Uterus (tissue), 2 donors: ENCODE measurements at regions not wholly inside any gene's neighbourhood (a gene's known extent, or its start where the extent isn't known, plus 50 kb on each side); places are given as distances from the start of the nearest gene placed in this dataset.

Source experiments
- POLR2A ChIP-seq, 2 donors: fragments of 450-650 bp; IDR thresholded peaks; one replicate each; pipeline ENCODE4 v1.6.1; 2016; ENCODE audit warnings: antibody characterized with exemption in 2 of 2, mild to moderate bottlenecking in 1 of 2, moderate library complexity in 1 of 2
- TF ChIP-seq, protein P1 (sequence below), 4 experiments: fragments of 200-600 bp in 2 of 4; fragments of 450-650 bp in 2 of 4; sonication (generic) in 2 of 4; IDR thresholded peaks; one replicate each; pipeline ENCODE4 v1.5.1; 2016 to 2019; ENCODE audit warnings: antibody characterized with exemption in 4 of 4, mild to moderate bottlenecking in 2 of 4, moderate library complexity in 1 of 4

DNA sequence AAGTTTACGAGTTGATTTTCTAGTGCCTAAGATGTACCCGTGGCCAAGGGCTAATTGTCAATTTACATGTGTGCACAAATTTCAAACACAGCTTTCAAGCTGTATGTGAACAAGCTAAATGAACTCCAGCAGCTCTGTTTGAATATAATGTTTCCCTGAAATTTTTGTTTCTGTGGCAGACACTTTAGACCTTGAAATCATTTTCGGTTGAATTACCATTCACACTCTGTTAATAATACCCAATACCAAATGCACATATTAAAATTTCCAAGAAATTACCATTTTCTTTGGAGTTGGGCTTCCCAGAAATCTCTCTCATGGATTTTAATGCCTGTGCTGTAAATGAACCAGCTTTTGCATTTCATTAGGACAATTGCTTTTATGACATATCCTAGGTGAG lies 506.1 kb upstream of the ID4 start:
- TF ChIP-seq, protein P1, sequence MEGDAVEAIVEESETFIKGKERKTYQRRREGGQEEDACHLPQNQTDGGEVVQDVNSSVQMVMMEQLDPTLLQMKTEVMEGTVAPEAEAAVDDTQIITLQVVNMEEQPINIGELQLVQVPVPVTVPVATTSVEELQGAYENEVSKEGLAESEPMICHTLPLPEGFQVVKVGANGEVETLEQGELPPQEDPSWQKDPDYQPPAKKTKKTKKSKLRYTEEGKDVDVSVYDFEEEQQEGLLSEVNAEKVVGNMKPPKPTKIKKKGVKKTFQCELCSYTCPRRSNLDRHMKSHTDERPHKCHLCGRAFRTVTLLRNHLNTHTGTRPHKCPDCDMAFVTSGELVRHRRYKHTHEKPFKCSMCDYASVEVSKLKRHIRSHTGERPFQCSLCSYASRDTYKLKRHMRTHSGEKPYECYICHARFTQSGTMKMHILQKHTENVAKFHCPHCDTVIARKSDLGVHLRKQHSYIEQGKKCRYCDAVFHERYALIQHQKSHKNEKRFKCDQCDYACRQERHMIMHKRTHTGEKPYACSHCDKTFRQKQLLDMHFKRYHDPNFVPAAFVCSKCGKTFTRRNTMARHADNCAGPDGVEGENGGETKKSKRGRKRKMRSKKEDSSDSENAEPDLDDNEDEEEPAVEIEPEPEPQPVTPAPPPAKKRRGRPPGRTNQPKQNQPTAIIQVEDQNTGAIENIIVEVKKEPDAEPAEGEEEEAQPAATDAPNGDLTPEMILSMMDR (IDR thresholded peaks at IDR 0.05): no peak
- no peak for TF ChIP-seq POLR2A (IDR thresholded peaks at IDR 0.05)
